Activated CD4-positive, alpha-beta memory T cell treated with anti-CD3 and anti-CD28 coated beads for 36 hours (primary cell): ENCODE measurements at regions not wholly inside any gene's neighbourhood (a gene's known extent, or its start where the extent isn't known, plus 50 kb on each side); places are given as distances from the start of the nearest gene placed in this dataset.

Experiments
- CTCF ChIA-PET: fragments of 350-600 bp; sonication (Branson Sonifier 250); formaldehyde crosslinking; loops from one replicate; lab custom pipeline; 2021; ENCODE audit warnings: antibody characterized with exemption, inconsistent platforms; lab: Charles Lee
- POLR2A ChIA-PET: fragments of 350-600 bp; sonication (Branson Sonifier 250); formaldehyde crosslinking; loops from one replicate; lab custom pipeline; 2021; ENCODE audit warnings: antibody characterized with exemption; lab: Charles Lee
- DNase-seq: peaks from one replicate; pipeline ENCODE4 v3.0.0-alpha.2; 2020
- H3K27ac Mint-ChIP-seq: one replicate; pipeline ENCODE4 v1.8.0; 2021; ENCODE audit warnings: mixed read lengths
- H3K27me3 Mint-ChIP-seq: one replicate; pipeline ENCODE4 v1.8.0; 2021; ENCODE audit warnings: mixed read lengths
- H3K36me3 Mint-ChIP-seq: one replicate; pipeline ENCODE4 v1.8.0; 2021; ENCODE audit warnings: mixed read lengths
- H3K4me1 Mint-ChIP-seq: one replicate; pipeline ENCODE4 v1.8.0; 2021; ENCODE audit warnings: low read depth, mixed read lengths
- H3K4me3 Mint-ChIP-seq: one replicate; pipeline ENCODE4 v1.8.0; 2021; ENCODE audit warnings: mild to moderate bottlenecking, mixed read lengths
- H3K9me3 Mint-ChIP-seq: one replicate; pipeline ENCODE4 v1.8.0; 2021; ENCODE audit warnings: mixed read lengths
- intact Hi-C: fragments of 100-400 bp; cut with micrococcal nuclease; formaldehyde crosslinking; loops from one replicate; pipeline ENCODE4 v1.15.1; 2023

DNA sequence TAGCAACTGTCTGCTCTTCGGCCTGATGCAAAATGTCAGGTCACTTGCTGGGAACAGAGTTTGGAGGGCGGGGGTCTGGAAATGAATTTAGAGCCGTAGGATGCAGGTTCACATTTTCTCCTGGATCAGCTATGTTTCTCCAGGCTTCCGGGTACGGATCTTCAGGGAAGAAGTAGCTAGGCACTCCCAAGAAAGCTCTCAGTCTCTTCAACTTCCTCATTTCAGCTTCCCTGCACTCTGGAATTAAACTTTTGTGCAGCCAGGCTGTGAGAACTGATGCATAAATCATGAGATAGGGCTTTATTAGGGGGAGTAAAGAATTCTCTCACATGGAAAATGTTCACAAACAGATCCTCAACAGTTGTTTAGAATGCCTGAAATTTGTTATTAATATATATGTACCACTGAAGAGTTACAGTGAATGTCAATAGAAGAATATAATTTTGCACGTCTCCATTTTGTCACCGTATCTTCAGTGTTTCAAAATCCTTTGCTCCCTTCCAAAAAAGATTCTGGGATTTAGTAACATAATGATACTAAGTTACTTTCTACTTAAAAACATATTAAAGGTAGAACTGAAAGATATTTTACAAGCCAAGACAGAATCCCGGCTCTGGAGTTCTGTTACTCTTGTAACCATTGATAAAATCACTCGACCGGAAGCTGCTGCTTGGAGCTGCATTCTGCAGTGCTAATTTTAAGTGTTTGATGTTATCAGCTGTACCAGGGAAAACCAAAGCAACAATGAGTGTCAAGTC, 178.5 kb upstream of the P2RY1 start:
- intact Hi-C loops, result no loop called here
- CTCF ChIA-PET, result no interaction called here
- peaks cover 4% of the 10 kb centered on the region for H3K27me3 Mint-ChIP-seq

GRCh38 chr3:152656972-152657355, 178.0 kb upstream of the P2RY1 start:
- ChIA-PET POLR2A (no interaction called here), CTCF (no interaction called here)
- DNase-seq, result no peak
- no peak overlapping the region for H3K27ac Mint-ChIP-seq
- H3K36me3 Mint-ChIP-seq, result no peaks in the 10 kb centered on the region
- no peaks in the 10 kb centered on the region for H3K4me1 Mint-ChIP-seq
- H3K9me3 Mint-ChIP-seq, result peaks cover 8% of the 10 kb centered on the region
- intact Hi-C loops, result no loop called here
- H3K27me3 Mint-ChIP-seq, result peaks cover 4% of the 10 kb centered on the region
- H3K4me3 Mint-ChIP-seq, result no peak overlapping the region

More for the DNA sequence above, 178.5 kb upstream of the P2RY1 start:
- no peak overlapping the region for H3K4me3 Mint-ChIP-seq
- POLR2A ChIA-PET, result no interaction called here
- no peaks in the 10 kb centered on the region for H3K36me3 Mint-ChIP-seq
- peaks cover 7% of the 10 kb centered on the region for H3K9me3 Mint-ChIP-seq
- H3K27ac Mint-ChIP-seq, result no peak overlapping the region
- no peaks in the 10 kb centered on the region for H3K4me1 Mint-ChIP-seq
- DNase-seq, result no peak

DNA sequence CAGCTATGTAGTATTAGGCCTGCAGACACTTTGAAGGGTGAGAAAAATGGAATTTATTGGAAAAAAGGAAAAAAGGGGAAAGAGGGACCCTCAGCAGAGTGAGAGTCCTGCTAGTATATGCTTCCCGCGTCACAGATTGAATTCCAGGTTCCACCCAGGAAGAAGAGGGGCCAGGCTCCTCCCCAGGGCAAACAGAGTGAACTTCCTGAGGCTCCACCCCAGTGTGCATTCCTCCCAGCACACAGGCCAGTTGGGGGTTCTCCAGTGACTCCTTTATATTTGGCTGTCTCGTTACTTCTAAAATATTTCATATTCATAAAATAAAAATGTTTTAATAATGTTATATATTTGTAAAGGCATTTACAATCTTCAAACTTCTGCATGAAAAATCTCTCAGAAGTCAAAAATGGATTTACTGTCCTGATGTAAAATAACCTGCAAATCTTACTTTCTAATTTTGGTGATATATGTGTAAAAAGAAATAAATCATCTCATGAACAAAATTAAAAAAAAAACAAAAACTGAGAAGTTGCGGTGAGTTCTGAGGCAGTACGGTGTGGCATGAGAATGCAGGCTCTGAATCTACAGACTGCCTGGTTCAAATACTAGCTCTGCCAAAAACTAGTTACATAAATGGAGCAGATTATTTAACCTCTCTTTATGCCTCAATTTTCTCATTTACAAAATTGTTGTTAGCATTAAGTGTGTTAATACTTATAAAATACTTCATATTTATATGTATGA, 175.8 kb upstream of the P2RY1 start:
- Mint-ChIP-seq H3K36me3 (no peaks in the 10 kb centered on the region), H3K4me3 (no peak overlapping the region), H3K9me3 (peaks cover 12% of the 10 kb centered on the region), H3K27ac (no peak overlapping the region), H3K4me1 (no peaks in the 10 kb centered on the region), H3K27me3 (peaks cover 4% of the 10 kb centered on the region)
- intact Hi-C loops, result no loop called here
- POLR2A ChIA-PET, result no interaction called here
- CTCF ChIA-PET, result no interaction called here
- DNase-seq, result no peak

GRCh38 chr3:152662157-152662556, 172.8 kb upstream of the P2RY1 start:
- Mint-ChIP-seq H3K27ac (no peak overlapping the region), H3K36me3 (no peaks in the 10 kb centered on the region), H3K4me3 (no peak overlapping the region), H3K9me3 (peaks cover 12% of the 10 kb centered on the region), H3K27me3 (peaks cover 2% of the 10 kb centered on the region), H3K4me1 (no peaks in the 10 kb centered on the region)
- POLR2A ChIA-PET, result no interaction called here
- intact Hi-C loops, result no loop called here
- no peak for DNase-seq
- CTCF ChIA-PET, result no interaction called here

DNA sequence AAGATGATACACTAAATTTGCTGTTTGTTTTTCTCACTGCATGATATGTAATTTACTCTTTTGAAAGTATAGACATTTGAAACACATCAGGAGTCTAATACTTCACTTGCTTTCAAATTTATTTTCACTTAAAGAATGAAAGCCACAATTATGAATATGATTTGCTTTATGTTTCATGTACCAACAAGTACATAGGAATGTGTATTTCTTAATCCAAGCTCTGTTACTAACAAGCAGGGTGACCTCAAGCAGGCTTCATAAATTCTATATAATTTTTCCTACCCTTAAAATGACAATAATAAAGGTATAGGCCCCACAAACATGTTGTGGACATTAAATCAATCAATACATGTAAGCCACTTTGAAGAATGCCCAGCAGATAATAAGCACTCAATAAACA, 170.2 kb upstream of the P2RY1 start:
- no peak overlapping the region for H3K4me3 Mint-ChIP-seq
- ChIA-PET CTCF (no interaction called here), POLR2A (no interaction called here)
- DNase-seq, result no peak
- peaks cover 2% of the 10 kb centered on the region for H3K27me3 Mint-ChIP-seq
- peaks cover 12% of the 10 kb centered on the region for H3K9me3 Mint-ChIP-seq
- H3K27ac Mint-ChIP-seq, result no peak overlapping the region
- intact Hi-C loops, result no loop called here
- H3K4me1 Mint-ChIP-seq, result no peaks in the 10 kb centered on the region
- H3K36me3 Mint-ChIP-seq, result no peaks in the 10 kb centered on the region

DNA sequence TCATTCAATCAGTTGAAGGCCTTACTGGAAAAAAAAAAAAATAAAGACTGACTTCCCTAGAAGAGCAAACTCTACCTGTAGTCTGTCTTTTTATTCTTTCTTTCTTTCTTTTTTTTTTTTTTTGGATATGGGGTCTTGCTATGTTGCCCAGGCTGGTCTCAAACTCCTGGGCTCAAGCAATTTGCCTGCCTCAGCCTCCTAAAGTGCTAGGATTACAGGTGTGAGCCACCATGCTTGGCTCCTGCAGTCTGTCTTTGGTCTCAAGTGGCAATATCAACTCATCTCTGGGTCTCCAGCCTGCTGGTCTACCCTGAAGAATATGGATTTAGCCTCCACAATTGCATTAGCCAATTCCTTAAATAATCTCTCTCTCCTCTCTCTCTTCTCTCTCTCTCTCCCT, 167.7 kb upstream of the P2RY1 start:
- Mint-ChIP-seq H3K27me3 (peaks cover 8% of the 10 kb centered on the region), H3K9me3 (peaks cover 2% of the 10 kb centered on the region), H3K36me3 (no peaks in the 10 kb centered on the region), H3K4me1 (no peaks in the 10 kb centered on the region), H3K27ac (no peak overlapping the region), H3K4me3 (no peak overlapping the region)
- no peak for DNase-seq
- ChIA-PET POLR2A (no interaction called here), CTCF (no interaction called here)
- intact Hi-C loops, result no loop called here

GRCh38 chr3:152669560-152669959, 165.4 kb upstream of the P2RY1 start:
- H3K9me3 Mint-ChIP-seq, result no peaks in the 10 kb centered on the region

DNA sequence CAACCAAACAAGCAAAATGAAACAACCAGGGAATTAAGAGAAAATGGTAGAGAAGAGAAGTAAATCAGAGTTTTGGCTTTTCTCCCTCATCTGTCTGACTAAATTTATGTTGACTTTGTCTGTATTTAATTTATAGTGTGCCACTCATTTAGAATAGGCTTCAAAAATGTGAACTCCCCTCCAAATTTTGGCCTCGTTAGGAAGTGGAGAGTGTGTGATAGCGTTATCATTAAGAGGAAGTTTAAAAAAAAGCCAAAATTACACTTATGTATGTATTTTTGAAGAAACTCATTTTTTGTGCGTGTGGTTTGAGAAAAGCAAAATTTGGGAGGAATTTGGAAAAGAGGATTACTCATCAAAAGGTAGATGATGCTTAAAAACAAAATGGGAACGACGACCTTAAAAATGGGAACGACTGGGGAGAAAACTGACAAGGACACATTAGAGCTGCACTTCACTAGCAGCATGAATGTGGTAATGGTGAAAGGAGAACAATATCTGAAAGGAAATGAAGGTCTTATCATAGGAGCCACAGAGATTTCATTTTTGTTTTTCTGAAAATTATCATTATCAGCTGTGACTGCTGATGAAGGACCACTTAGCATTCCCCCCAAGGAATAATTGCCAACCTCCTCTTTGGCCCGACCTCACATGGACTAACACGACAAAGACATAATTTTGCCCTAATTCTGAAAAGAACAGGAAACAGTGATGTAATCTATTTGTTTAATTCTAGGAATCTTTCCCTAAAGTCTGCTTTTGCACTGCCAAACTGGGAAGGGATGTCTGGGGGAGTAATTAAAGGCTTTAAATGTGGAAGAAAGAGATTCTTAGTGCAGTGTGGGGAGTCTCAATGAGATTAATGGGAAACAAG, 163.2 kb upstream of the P2RY1 start:
- intact Hi-C loops, result no loop called here
- ChIA-PET POLR2A (no interaction called here), CTCF (no interaction called here)
- H3K9me3 Mint-ChIP-seq, result no peaks in the 10 kb centered on the region
- H3K4me1 Mint-ChIP-seq, result no peaks in the 10 kb centered on the region
- H3K36me3 Mint-ChIP-seq, result no peaks in the 10 kb centered on the region
- no peak overlapping the region for H3K4me3 Mint-ChIP-seq
- no peak overlapping the region for H3K27ac Mint-ChIP-seq
- peaks cover 11% of the 10 kb centered on the region for H3K27me3 Mint-ChIP-seq
- DNase-seq, result no peak

More at GRCh38 chr3:152669560-152669959, 165.4 kb upstream of the P2RY1 start:
- no peak for DNase-seq
- POLR2A ChIA-PET, result no interaction called here
- intact Hi-C loops, result no loop called here
- CTCF ChIA-PET, result no interaction called here
- H3K27ac Mint-ChIP-seq, result no peak overlapping the region
- H3K27me3 Mint-ChIP-seq, result peaks cover 8% of the 10 kb centered on the region
- no peak overlapping the region for H3K4me3 Mint-ChIP-seq
- no peaks in the 10 kb centered on the region for H3K36me3 Mint-ChIP-seq
- no peaks in the 10 kb centered on the region for H3K4me1 Mint-ChIP-seq

GRCh38 chr3:152672320-152672649, 162.6 kb upstream of the P2RY1 start:
- Mint-ChIP-seq H3K27me3 (peaks cover 11% of the 10 kb centered on the region), H3K4me1 (no peaks in the 10 kb centered on the region), H3K4me3 (no peak overlapping the region), H3K36me3 (no peaks in the 10 kb centered on the region), H3K27ac (no peak overlapping the region), H3K9me3 (no peaks in the 10 kb centered on the region)
- DNase-seq, result no peak
- CTCF ChIA-PET, result no interaction called here
- POLR2A ChIA-PET, result no interaction called here
- intact Hi-C loops, result no loop called here

DNA sequence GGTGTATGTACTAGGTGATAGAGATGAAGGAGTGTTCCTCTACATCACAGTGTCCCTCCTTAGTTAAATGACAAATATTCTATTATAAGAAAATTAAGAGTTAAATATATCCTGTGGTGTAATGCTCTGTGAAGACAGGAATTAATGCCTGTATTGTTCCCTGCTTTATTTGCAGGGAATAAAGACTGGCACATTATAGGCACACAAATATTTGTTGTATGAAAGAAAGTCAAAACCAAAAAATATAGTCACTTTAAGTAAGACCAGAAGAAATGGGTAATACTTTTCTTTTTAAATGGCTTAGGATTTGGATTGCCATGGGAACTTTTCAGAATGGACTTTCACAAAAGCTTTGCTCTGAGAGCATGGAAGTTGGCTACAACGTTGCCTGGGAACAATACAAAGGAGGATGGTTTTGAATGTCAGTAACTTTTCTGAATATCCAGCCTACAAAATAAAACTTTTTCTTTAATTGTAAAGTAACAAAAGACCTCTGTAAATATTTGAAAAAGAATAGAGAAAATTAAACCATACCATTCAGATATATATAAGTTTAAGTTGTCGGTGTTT, 158.0 kb upstream of the P2RY1 start:
- DNase-seq, result no peak
- CTCF ChIA-PET, result no interaction called here
- no peaks in the 10 kb centered on the region for H3K36me3 Mint-ChIP-seq
- H3K4me1 Mint-ChIP-seq, result no peaks in the 10 kb centered on the region
- no peak overlapping the region for H3K27ac Mint-ChIP-seq
- POLR2A ChIA-PET, result no interaction called here
- intact Hi-C loops, result no loop called here
- peaks cover 5% of the 10 kb centered on the region for H3K27me3 Mint-ChIP-seq
- H3K9me3 Mint-ChIP-seq, result no peaks in the 10 kb centered on the region
- no peak overlapping the region for H3K4me3 Mint-ChIP-seq

DNA sequence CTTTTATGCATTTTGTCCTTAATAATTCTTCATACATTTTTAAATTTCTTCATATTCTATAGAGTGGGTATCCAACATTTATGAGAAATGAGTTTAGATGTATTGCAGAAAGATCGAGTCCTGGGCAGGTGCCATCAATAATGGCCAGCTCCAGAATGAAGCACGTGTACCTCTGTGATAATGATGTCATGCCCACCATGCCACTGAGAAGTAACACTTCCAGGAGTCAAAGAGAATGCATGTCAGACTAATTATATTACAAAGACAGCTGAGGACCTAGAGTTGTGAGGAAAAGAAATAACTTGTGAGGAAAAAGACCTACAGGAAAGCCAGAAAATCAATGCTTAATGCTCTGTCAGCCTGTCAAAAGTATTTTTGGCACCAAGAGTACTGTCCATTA, 157.4 kb upstream of the P2RY1 start:
- peaks cover 3% of the 10 kb centered on the region for H3K27me3 Mint-ChIP-seq
- H3K4me3 Mint-ChIP-seq, result no peak overlapping the region
- intact Hi-C loops, result no loop called here
- no peak overlapping the region for H3K27ac Mint-ChIP-seq
- H3K4me1 Mint-ChIP-seq, result no peaks in the 10 kb centered on the region
- H3K36me3 Mint-ChIP-seq, result no peaks in the 10 kb centered on the region
- POLR2A ChIA-PET, result no interaction called here
- CTCF ChIA-PET, result no interaction called here
- H3K9me3 Mint-ChIP-seq, result no peaks in the 10 kb centered on the region
- no peak for DNase-seq

DNA sequence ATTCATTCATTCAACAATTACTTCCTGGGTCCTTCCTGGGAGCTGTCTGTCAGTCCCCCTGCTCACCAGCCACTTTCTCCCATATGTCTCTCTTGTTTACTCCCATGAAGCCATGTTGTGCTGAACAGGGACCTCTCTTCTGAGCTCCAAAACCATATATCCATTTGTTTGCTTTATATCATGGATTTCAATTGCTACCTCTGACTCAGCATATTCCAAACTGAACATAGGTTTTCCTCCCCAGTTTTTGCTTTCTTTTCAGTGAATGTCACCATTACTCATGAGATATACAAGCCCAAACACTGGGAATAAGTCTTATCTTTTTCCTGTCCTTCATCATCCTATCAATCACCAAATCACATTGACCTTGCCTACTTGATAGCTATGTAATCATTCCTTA, 152.5 kb upstream of the P2RY1 start:
- no peak for DNase-seq
- intact Hi-C loops, result no loop called here
- H3K4me3 Mint-ChIP-seq, result no peak overlapping the region
- no peaks in the 10 kb centered on the region for H3K27me3 Mint-ChIP-seq
- no peaks in the 10 kb centered on the region for H3K9me3 Mint-ChIP-seq
- H3K36me3 Mint-ChIP-seq, result no peaks in the 10 kb centered on the region
- ChIA-PET POLR2A (no interaction called here), CTCF (no interaction called here)
- no peaks in the 10 kb centered on the region for H3K4me1 Mint-ChIP-seq
- no peak overlapping the region for H3K27ac Mint-ChIP-seq
